H9 (cell line): ENCODE measurements at regions not wholly inside any gene's neighbourhood (a gene's known extent, or its start where the extent isn't known, plus 50 kb on each side); places are given as distances from the start of the nearest gene placed in this dataset.

ENCODE experiments used
- DNase-seq: peaks from one replicate; pipeline ENCODE4 v3.0.0-alpha.2; 2017
- H2AFZ ChIP-seq: one replicate; pipeline ENCODE4 v1.6.1; 2013; ENCODE audit warnings: mild to moderate bottlenecking, low read length, control low read depth, moderate library complexity
- H2AK5ac ChIP-seq: 2 replicates; pipeline ENCODE4 v1.6.1; 2013; ENCODE audit warnings: low read length, control low read depth, mixed read lengths; ENCODE audit not compliant: insufficient read length
- H2BK120ac ChIP-seq: one replicate; pipeline ENCODE4 v1.6.1; 2013; ENCODE audit warnings: low read depth, mild to moderate bottlenecking, low read length, control low read depth, inconsistent platforms; ENCODE audit not compliant: poor library complexity, severe bottlenecking
- H2BK12ac ChIP-seq: 2 replicates; pipeline ENCODE4 v1.6.1; 2013; ENCODE audit warnings: low read length, control low read depth, mixed read lengths, low read depth; ENCODE audit not compliant: insufficient read length
- H2BK15ac ChIP-seq: 2 replicates; pipeline ENCODE4 v1.6.1; 2013; ENCODE audit warnings: low read depth, low read length, control low read depth
- H2BK20ac ChIP-seq: one replicate; pipeline ENCODE4 v1.6.1; 2013; ENCODE audit warnings: low read depth, mild to moderate bottlenecking, low read length, control low read depth, inconsistent platforms; ENCODE audit not compliant: poor library complexity, severe bottlenecking
- H2BK5ac ChIP-seq: 2 replicates; pipeline ENCODE4 v1.6.1; 2013; ENCODE audit warnings: low read length, control low read depth, mixed read lengths; ENCODE audit not compliant: insufficient read length
- H3K14ac ChIP-seq: 2 replicates; pipeline ENCODE4 v1.6.1; 2013; ENCODE audit warnings: low read length, control low read depth; ENCODE audit not compliant: insufficient read depth
- H3K18ac ChIP-seq: 2 replicates; pipeline ENCODE4 v1.6.1; 2013; ENCODE audit warnings: low read depth, mild to moderate bottlenecking, mixed read lengths, low read length, control low read depth; ENCODE audit not compliant: insufficient read length
- H3K23ac ChIP-seq: 2 replicates; pipeline ENCODE4 v1.6.1; 2013; ENCODE audit warnings: low read length, control low read depth, mixed read lengths, low read depth; ENCODE audit not compliant: insufficient read length
- H3K23me2 ChIP-seq: 2 replicates; pipeline ENCODE4 v1.6.1; 2013; ENCODE audit warnings: low read depth, mild to moderate bottlenecking, mixed read lengths, low read length, control low read depth; ENCODE audit not compliant: insufficient read length, poor library complexity, severe bottlenecking
- H3K27ac ChIP-seq: 2 replicates; pipeline ENCODE4 v1.5.1; 2013; ENCODE audit warnings: low read length, control low read depth, mixed read lengths, low read depth; ENCODE audit not compliant: insufficient read length
- H3K27me3 ChIP-seq: 2 replicates; pipeline ENCODE4 v1.6.1; 2013; ENCODE audit warnings: low read length, control low read depth, inconsistent platforms; ENCODE audit not compliant: insufficient read depth
- H3K4ac ChIP-seq: 2 replicates; pipeline ENCODE4 v1.6.1; 2013; ENCODE audit warnings: low read depth, mild to moderate bottlenecking, control low read depth, inconsistent platforms, low read length, moderate library complexity
- H3K4me1 ChIP-seq: 2 replicates; pipeline ENCODE4 v1.6.1; 2013; ENCODE audit warnings: low read length, control low read depth, inconsistent platforms; ENCODE audit not compliant: insufficient read depth
- H3K4me2 ChIP-seq: 2 replicates; pipeline ENCODE4 v1.6.1; 2013; ENCODE audit warnings: low read length, control low read depth, mixed read lengths; ENCODE audit not compliant: insufficient read length, insufficient read depth
- H3K56ac ChIP-seq: 2 replicates; pipeline ENCODE4 v1.6.1; 2013; ENCODE audit warnings: low read depth, mild to moderate bottlenecking, mixed read lengths, low read length, control low read depth; ENCODE audit not compliant: insufficient read length
- H3K79me1 ChIP-seq: 2 replicates; pipeline ENCODE4 v1.6.1; 2013; ENCODE audit warnings: low read depth, mild to moderate bottlenecking, moderate library complexity, low read length, control low read depth, inconsistent platforms; ENCODE audit not compliant: insufficient read depth, poor library complexity, severe bottlenecking
- H3K79me2 ChIP-seq: 2 replicates; pipeline ENCODE4 v1.6.1; 2013; ENCODE audit warnings: low read length, control low read depth, inconsistent platforms; ENCODE audit not compliant: insufficient read depth
- H3K9ac ChIP-seq: 2 replicates; pipeline ENCODE4 v1.6.1; 2013; ENCODE audit warnings: low read length, control low read depth, mixed read lengths; ENCODE audit not compliant: insufficient read length; ENCODE audit errors: extremely low read depth
- H3K9me3 ChIP-seq: one replicate; pipeline ENCODE4 v1.6.1; 2013; ENCODE audit warnings: low read depth, low read length, inconsistent platforms; ENCODE audit not compliant: control insufficient read depth
- H3T11ph ChIP-seq: one replicate; pipeline ENCODE4 v1.6.1; 2013; ENCODE audit warnings: mild to moderate bottlenecking, low read length, control low read depth, inconsistent platforms
- H4K20me1 ChIP-seq: one replicate; pipeline ENCODE4 v1.6.1; 2013; ENCODE audit not compliant: control insufficient read depth, insufficient read length, insufficient read depth
- H4K5ac ChIP-seq: 2 replicates; pipeline ENCODE4 v1.6.1; 2013; ENCODE audit warnings: low read depth, mild to moderate bottlenecking, mixed read lengths, low read length, control low read depth; ENCODE audit not compliant: insufficient read length
- H4K8ac ChIP-seq: replicated peaks from 2 replicates; pipeline ENCODE4 v1.6.1; 2013; ENCODE audit warnings: low read length, control low read depth, mixed read lengths, low read depth; ENCODE audit not compliant: insufficient read length
- H4K91ac ChIP-seq: 2 replicates; pipeline ENCODE4 v1.6.1; 2013; ENCODE audit warnings: low read depth, mild to moderate bottlenecking, moderate library complexity, mixed read lengths, low read length, control low read depth; ENCODE audit not compliant: insufficient read length
- H3K27ac Mint-ChIP-seq, 3 experiments: 2 replicates in 2 of 3; 3 replicates in 1 of 3; pipeline ENCODE4 v1.8.0; 2020 to 2021; ENCODE audit warnings: mixed read lengths in 3 of 3, mild to moderate bottlenecking in 1 of 3, moderate library complexity in 1 of 3
- H3K27me3 Mint-ChIP-seq: 2 replicates; pipeline ENCODE4 v1.8.0; 2021; ENCODE audit warnings: low read depth, mild to moderate bottlenecking, moderate library complexity, mixed read lengths
- H3K36me3 Mint-ChIP-seq, 3 experiments: 2 replicates in 2 of 3; 3 replicates in 1 of 3; pipeline ENCODE4 v1.8.0; 2020 to 2021; ENCODE audit warnings: low read depth in 3 of 3, mixed read lengths in 3 of 3; ENCODE audit not compliant: insufficient read depth in 1 of 3
- H3K4me1 Mint-ChIP-seq, 2 experiments: 2 replicates each; pipeline ENCODE4 v1.8.0; 2020; ENCODE audit warnings: mixed read lengths in 2 of 2
- H3K4me3 Mint-ChIP-seq, 2 experiments: 2 replicates in 1 of 2; 3 replicates in 1 of 2; pipeline ENCODE4 v1.8.0; 2020 to 2021; ENCODE audit warnings: mild to moderate bottlenecking in 2 of 2, mixed read lengths in 2 of 2, moderate library complexity in 1 of 2
- H3K9me3 Mint-ChIP-seq, 2 experiments: 2 replicates in 1 of 2; 3 replicates in 1 of 2; pipeline ENCODE4 v1.8.0; 2020; ENCODE audit warnings: mild to moderate bottlenecking in 2 of 2, mixed read lengths in 2 of 2, moderate library complexity in 1 of 2
- WGBS: extraction: QIAGEN DNeasy Blood & Tissue Kit; methylation state at CpG from one replicate; pipeline ENCODE4 v1.1.7; 2013; ENCODE audit warnings: missing lambda C conversion rate, low lambda C conversion rate, mixed read lengths; ENCODE audit not compliant: insufficient read length; ENCODE audit errors: extremely low coverage; 5-methylcytosine and 5-hydroxymethylcytosine counted together
- TF ChIP-seq, protein P1 (sequence below): fragments of 200-600 bp; sonication (generic); conservative IDR thresholded peaks from 3 replicates; pipeline ENCODE4 v1.8.0; 2021; ENCODE audit warnings: antibody characterized with exemption, mild to moderate bottlenecking

DNA sequence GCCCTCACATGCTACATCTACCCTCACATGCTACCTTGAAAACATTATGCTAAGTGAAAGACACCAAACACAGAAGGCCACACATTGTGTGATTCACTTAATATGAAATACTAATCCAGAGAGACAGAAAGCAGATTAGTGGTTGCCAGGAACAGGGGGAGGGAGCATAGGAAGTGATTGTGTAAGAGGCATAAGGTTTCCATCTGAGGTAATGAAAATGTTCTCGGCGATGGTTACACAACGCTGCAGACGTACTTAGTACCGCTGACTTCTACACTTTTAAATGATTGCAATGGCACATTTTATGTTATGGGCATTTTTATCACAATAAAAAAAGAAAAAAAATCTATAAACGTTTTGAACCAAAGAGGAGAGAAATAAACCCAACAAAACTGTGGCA, 742.3 kb downstream of the TYW1 start:
- Histone ChIP-seq H3K79me1 (no peaks in the 10 kb centered on the region), H3K23me2 (no peaks in the 10 kb centered on the region), H4K20me1 (no peaks in the 10 kb centered on the region), H3K14ac (no peak overlapping the region), H3K4me2 (no peak overlapping the region), H2BK20ac (no peak overlapping the region), H2BK12ac (no peak overlapping the region), H3K23ac (no peak overlapping the region), H2AK5ac (no peak overlapping the region), H3K18ac (no peak overlapping the region), H3K9me3 (no peaks in the 10 kb centered on the region), H3K56ac (no peak overlapping the region), H4K5ac (no peak overlapping the region), H3K4ac (no peak overlapping the region), H3K27me3 (no peaks in the 10 kb centered on the region), H3K79me2 (no peaks in the 10 kb centered on the region), H3K4me1 (no peaks in the 10 kb centered on the region), H2BK120ac (no peak overlapping the region), H3K9ac (no peak overlapping the region), H4K91ac (no peak overlapping the region), H3T11ph (no peak overlapping the region), H2AFZ (no peak overlapping the region), H2BK15ac (no peak overlapping the region), H2BK5ac (no peak overlapping the region), H3K27ac (no peak overlapping the region), H4K8ac (no peak overlapping the region)
- no peak overlapping the region for H3K27ac Mint-ChIP-seq
- TF ChIP-seq, protein P1, sequence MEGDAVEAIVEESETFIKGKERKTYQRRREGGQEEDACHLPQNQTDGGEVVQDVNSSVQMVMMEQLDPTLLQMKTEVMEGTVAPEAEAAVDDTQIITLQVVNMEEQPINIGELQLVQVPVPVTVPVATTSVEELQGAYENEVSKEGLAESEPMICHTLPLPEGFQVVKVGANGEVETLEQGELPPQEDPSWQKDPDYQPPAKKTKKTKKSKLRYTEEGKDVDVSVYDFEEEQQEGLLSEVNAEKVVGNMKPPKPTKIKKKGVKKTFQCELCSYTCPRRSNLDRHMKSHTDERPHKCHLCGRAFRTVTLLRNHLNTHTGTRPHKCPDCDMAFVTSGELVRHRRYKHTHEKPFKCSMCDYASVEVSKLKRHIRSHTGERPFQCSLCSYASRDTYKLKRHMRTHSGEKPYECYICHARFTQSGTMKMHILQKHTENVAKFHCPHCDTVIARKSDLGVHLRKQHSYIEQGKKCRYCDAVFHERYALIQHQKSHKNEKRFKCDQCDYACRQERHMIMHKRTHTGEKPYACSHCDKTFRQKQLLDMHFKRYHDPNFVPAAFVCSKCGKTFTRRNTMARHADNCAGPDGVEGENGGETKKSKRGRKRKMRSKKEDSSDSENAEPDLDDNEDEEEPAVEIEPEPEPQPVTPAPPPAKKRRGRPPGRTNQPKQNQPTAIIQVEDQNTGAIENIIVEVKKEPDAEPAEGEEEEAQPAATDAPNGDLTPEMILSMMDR = no peak
- H3K27me3 Mint-ChIP-seq = peaks cover 1% of the 10 kb centered on the region; the same call in 1 of the 2 replicates
- no peaks in the 10 kb centered on the region for H3K4me1 Mint-ChIP-seq
- DNase-seq = no peak
- no CpG with 5 or more reads among the region's 6 CpGs for WGBS
- peaks cover 0 to 8% (median 0%) of the 10 kb centered on the region in 3 experiments; a peak in 2 of 7 replicates for H3K36me3 Mint-ChIP-seq
- H3K4me3 Mint-ChIP-seq = no peak overlapping the region
- peaks cover 3 to 9% of the 10 kb centered on the region in 2 experiments; a peak in 4 of 5 replicates for H3K9me3 Mint-ChIP-seq
